ENCODE measurements at regions not wholly inside any gene's neighbourhood (a gene's known extent, or its start where the extent isn't known, plus 50 kb on each side); places are given as distances from the start of the nearest gene placed in this dataset.
A peak's percentile ranks its signal among the peaks of the same experiment; 100 is the strongest.
"Not testable (repeated sequence)": the region's sequence is repeated elsewhere in the genome, so short reads cannot be mapped to it uniquely, and the experiment has no call there.

DNA sequence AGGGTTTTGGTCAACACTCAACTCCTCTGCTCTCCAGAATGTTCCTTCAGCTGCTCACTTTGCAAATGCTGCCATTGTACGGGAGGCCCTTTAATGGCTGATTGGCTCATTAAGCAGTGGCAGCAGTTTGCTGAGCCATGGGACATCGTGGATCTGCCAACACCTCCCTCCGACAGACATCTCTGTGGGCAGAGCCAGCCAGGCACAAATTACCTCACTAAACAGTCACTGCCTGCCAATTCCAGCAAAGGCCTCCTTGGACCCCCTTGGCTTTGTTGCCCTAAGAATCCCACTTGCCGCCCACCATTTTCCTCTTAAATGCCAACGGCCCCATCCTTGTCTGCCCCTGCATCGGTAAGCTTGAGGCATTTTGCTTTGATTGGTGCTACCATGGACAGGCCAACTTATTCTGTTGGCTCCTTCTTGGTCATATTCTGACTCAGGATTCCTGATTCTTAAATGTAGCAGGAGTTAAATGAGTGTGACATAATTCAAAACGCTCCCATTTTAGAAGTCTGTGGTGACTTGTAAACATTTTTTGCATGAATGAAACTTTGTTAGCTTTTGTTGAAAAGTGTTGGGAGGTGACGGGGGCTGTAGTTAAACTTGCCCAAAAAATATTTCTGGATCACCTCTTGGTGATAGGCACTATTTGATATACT is 57.5 kb upstream of the LMO2 start:
- no peak for DNase-seq (ENCODE audit: low spot score)
- no peak overlapping the region for H3K4me3 ChIP-seq (ENCODE audit: low read length in 2 of 2)

GRCh38 chr11:33948494-33948893 is 56.6 kb upstream of the LMO2 start:
- H2BK15ac ChIP-seq (ENCODE audit: low read length), result no peak overlapping the region
- no peaks in the 10 kb centered on the region for H3K79me1 ChIP-seq (ENCODE audit: low read depth, low read length)
- H2BK120ac ChIP-seq (ENCODE audit: low read depth, low read length), result no peak overlapping the region
- H3K4me3 ChIP-seq (ENCODE audit: low read length in 2 of 2), result no peak overlapping the region
- no peaks in the 10 kb centered on the region for H3K9me3 ChIP-seq (replicated peaks in 1 of 2; ENCODE audit: control insufficient read depth in 2 of 2, insufficient read depth in 1 of 2, low read depth in 1 of 2, low read length in 2 of 2)
- H3K27ac ChIP-seq (replicated peaks; ENCODE audit: low read length), result no peak overlapping the region
- no peak overlapping the region for H3K4ac ChIP-seq (ENCODE audit: low read length)
- H3K4me2 ChIP-seq (ENCODE audit: insufficient read depth, low read length, poor library complexity, severe bottlenecking), result no peak overlapping the region
- no peak overlapping the region for H3K18ac ChIP-seq (ENCODE audit: low read length)
- H3K36me3 ChIP-seq (replicated peaks in 1 of 2; ENCODE audit: control insufficient read depth in 2 of 2, insufficient read depth in 2 of 2, low read length in 2 of 2), result no peaks in the 10 kb centered on the region
- H4K91ac ChIP-seq (ENCODE audit: low read depth, low read length, poor library complexity), result no peak overlapping the region
- no peak overlapping the region for H2AK5ac ChIP-seq (ENCODE audit: low read depth, low read length)
- no peaks in the 10 kb centered on the region for H3K4me1 ChIP-seq (ENCODE audit: control insufficient read depth in 2 of 2, insufficient read depth in 1 of 2, low read depth in 1 of 2, low read length in 2 of 2)
- no peak overlapping the region for H3K9ac ChIP-seq (ENCODE audit: low read depth, low read length, poor library complexity)
- H2BK5ac ChIP-seq (ENCODE audit: low read length), result no peak overlapping the region
- no peak overlapping the region for H4K8ac ChIP-seq (ENCODE audit: low read depth, low read length)
- WGBS, 2 donors (ENCODE audit: extremely low coverage in 2 of 2, insufficient read length in 2 of 2, insufficient replicate concordance in 1 of 2), result no CpG with 5 or more reads among the region's 2 CpGs
- H2BK12ac ChIP-seq (ENCODE audit: low read length), result no peak overlapping the region
- H3K27me3 ChIP-seq (ENCODE audit: control insufficient read depth in 3 of 3, insufficient read depth in 3 of 3, low read depth in 1 of 3, low read length in 3 of 3), result peaks cover 0 to 2% (median 0%) of the 10 kb centered on the region in 3 experiments
- no peak overlapping the region for H3K23ac ChIP-seq (ENCODE audit: low read depth, low read length, poor library complexity)
- DNase-seq (ENCODE audit: low spot score), result no peak
- H2AFZ ChIP-seq (ENCODE audit: low read length), result no peak overlapping the region
- H3K14ac ChIP-seq (ENCODE audit: low read length), result no peak overlapping the region

More for the DNA sequence above, 57.5 kb upstream of the LMO2 start:
- Histone ChIP-seq H2BK5ac (ENCODE audit: low read length) (peak overlapping the region; percentile 83), H3K36me3 (replicated peaks in 1 of 2; ENCODE audit: control insufficient read depth in 2 of 2, insufficient read depth in 2 of 2, low read length in 2 of 2) (no peaks in the 10 kb centered on the region), H3K4me1 (ENCODE audit: control insufficient read depth in 2 of 2, insufficient read depth in 1 of 2, low read depth in 1 of 2, low read length in 2 of 2) (no peaks in the 10 kb centered on the region), H3K27me3 (ENCODE audit: control insufficient read depth in 3 of 3, insufficient read depth in 3 of 3, low read depth in 1 of 3, low read length in 3 of 3) (peaks cover 0 to 9% (median 0%) of the 10 kb centered on the region in 3 experiments), H3K9ac (ENCODE audit: low read depth, low read length, poor library complexity) (peak overlapping the region; percentile 30), H3K9me3 (replicated peaks in 1 of 2; ENCODE audit: control insufficient read depth in 2 of 2, insufficient read depth in 1 of 2, low read depth in 1 of 2, low read length in 2 of 2) (no peaks in the 10 kb centered on the region), H3K27ac (replicated peaks; ENCODE audit: low read length) (no peak overlapping the region), H2BK15ac (ENCODE audit: low read length) (no peak overlapping the region), H3K79me1 (ENCODE audit: low read depth, low read length) (no peaks in the 10 kb centered on the region), H2AFZ (ENCODE audit: low read length) (no peak overlapping the region), H4K8ac (ENCODE audit: low read depth, low read length) (no peak overlapping the region), H3K4ac (ENCODE audit: low read length) (no peak overlapping the region), H2BK120ac (ENCODE audit: low read depth, low read length) (no peak overlapping the region), H3K14ac (ENCODE audit: low read length) (no peak overlapping the region), H3K18ac (ENCODE audit: low read length) (peak overlapping the region; percentile 64), H4K91ac (ENCODE audit: low read depth, low read length, poor library complexity) (no peak overlapping the region), H2AK5ac (ENCODE audit: low read depth, low read length) (no peak overlapping the region), H3K4me2 (ENCODE audit: insufficient read depth, low read length, poor library complexity, severe bottlenecking) (no peak overlapping the region), H3K23ac (ENCODE audit: low read depth, low read length, poor library complexity) (no peak overlapping the region), H2BK12ac (ENCODE audit: low read length) (peak overlapping the region; percentile 73)
- no CpG with 5 or more reads among the region's 8 CpGs for WGBS, 2 donors (ENCODE audit: extremely low coverage in 2 of 2, insufficient read length in 2 of 2, insufficient replicate concordance in 1 of 2)

- not testable (repeated sequence) for H4K91ac ChIP-seq (ENCODE audit: low read depth, low read length, poor library complexity)
Observed at GRCh38 chr11:33947918-33948317, 56.0 kb upstream of the LMO2 start.

GRCh38 chr11:33946930-33947329 is 55.1 kb upstream of the LMO2 start:
- H2AK5ac ChIP-seq (ENCODE audit: low read depth, low read length), result no peak overlapping the region
- H3K9ac ChIP-seq (ENCODE audit: low read depth, low read length, poor library complexity), result no peak overlapping the region
- no peak overlapping the region for H3K14ac ChIP-seq (ENCODE audit: low read length)
- H2BK15ac ChIP-seq (ENCODE audit: low read length), result no peak overlapping the region
- H3K9me3 ChIP-seq (replicated peaks in 1 of 2; ENCODE audit: control insufficient read depth in 2 of 2, insufficient read depth in 1 of 2, low read depth in 1 of 2, low read length in 2 of 2), result no peaks in the 10 kb centered on the region
- no peak overlapping the region for H2BK120ac ChIP-seq (ENCODE audit: low read depth, low read length)
- no peak overlapping the region for H4K91ac ChIP-seq (ENCODE audit: low read depth, low read length, poor library complexity)
- H2AFZ ChIP-seq (ENCODE audit: low read length), result no peak overlapping the region
- H3K36me3 ChIP-seq (replicated peaks in 1 of 2; ENCODE audit: control insufficient read depth in 2 of 2, insufficient read depth in 2 of 2, low read length in 2 of 2), result no peaks in the 10 kb centered on the region
- H2BK5ac ChIP-seq (ENCODE audit: low read length), result no peak overlapping the region
- no peak overlapping the region for H3K18ac ChIP-seq (ENCODE audit: low read length)
- H4K8ac ChIP-seq (ENCODE audit: low read depth, low read length), result no peak overlapping the region
- H3K4ac ChIP-seq (ENCODE audit: low read length), result no peak overlapping the region
- no peak overlapping the region for H3K4me3 ChIP-seq (ENCODE audit: low read length in 2 of 2)
- H2BK12ac ChIP-seq (ENCODE audit: low read length), result no peak overlapping the region
- no CpG with 5 or more reads among the region's 4 CpGs for WGBS, 2 donors (ENCODE audit: extremely low coverage in 2 of 2, insufficient read length in 2 of 2, insufficient replicate concordance in 1 of 2)
- H3K23ac ChIP-seq (ENCODE audit: low read depth, low read length, poor library complexity), result no peak overlapping the region
- no peak overlapping the region for H3K4me2 ChIP-seq (ENCODE audit: insufficient read depth, low read length, poor library complexity, severe bottlenecking)
- no peaks in the 10 kb centered on the region for H3K27me3 ChIP-seq (ENCODE audit: control insufficient read depth in 3 of 3, insufficient read depth in 3 of 3, low read depth in 1 of 3, low read length in 3 of 3)
- no peaks in the 10 kb centered on the region for H3K4me1 ChIP-seq (ENCODE audit: control insufficient read depth in 2 of 2, insufficient read depth in 1 of 2, low read depth in 1 of 2, low read length in 2 of 2)
- no peak for DNase-seq (ENCODE audit: low spot score)
- H3K79me1 ChIP-seq (ENCODE audit: low read depth, low read length), result no peaks in the 10 kb centered on the region
- no peak overlapping the region for H3K27ac ChIP-seq (replicated peaks; ENCODE audit: low read length)

More at GRCh38 chr11:33947918-33948317, 56.0 kb upstream of the LMO2 start:
- not testable (repeated sequence) for H3K4me1 ChIP-seq (ENCODE audit: control insufficient read depth in 2 of 2, insufficient read depth in 1 of 2, low read depth in 1 of 2, low read length in 2 of 2); H2AK5ac ChIP-seq (ENCODE audit: low read depth, low read length); H3K9me3 ChIP-seq (replicated peaks in 1 of 2; ENCODE audit: control insufficient read depth in 2 of 2, insufficient read depth in 1 of 2, low read depth in 1 of 2, low read length in 2 of 2); H3K79me1 ChIP-seq (ENCODE audit: low read depth, low read length); H3K4me3 ChIP-seq (ENCODE audit: low read length in 2 of 2); H2BK15ac ChIP-seq (ENCODE audit: low read length); H3K27me3 ChIP-seq (ENCODE audit: control insufficient read depth in 3 of 3, insufficient read depth in 3 of 3, low read depth in 1 of 3, low read length in 3 of 3); H2BK12ac ChIP-seq (ENCODE audit: low read length); H3K9ac ChIP-seq (ENCODE audit: low read depth, low read length, poor library complexity); H3K4me2 ChIP-seq (ENCODE audit: insufficient read depth, low read length, poor library complexity, severe bottlenecking); DNase-seq (ENCODE audit: low spot score); H2BK5ac ChIP-seq (ENCODE audit: low read length); H3K4ac ChIP-seq (ENCODE audit: low read length); H3K27ac ChIP-seq (replicated peaks; ENCODE audit: low read length); H3K23ac ChIP-seq (ENCODE audit: low read depth, low read length, poor library complexity); H3K18ac ChIP-seq (ENCODE audit: low read length); H4K8ac ChIP-seq (ENCODE audit: low read depth, low read length); H2BK120ac ChIP-seq (ENCODE audit: low read depth, low read length); H3K36me3 ChIP-seq (replicated peaks in 1 of 2; ENCODE audit: control insufficient read depth in 2 of 2, insufficient read depth in 2 of 2, low read length in 2 of 2); H2AFZ ChIP-seq (ENCODE audit: low read length); H3K14ac ChIP-seq (ENCODE audit: low read length)
- WGBS, 2 donors (ENCODE audit: extremely low coverage in 2 of 2, insufficient read length in 2 of 2, insufficient replicate concordance in 1 of 2), result no CpG with 5 or more reads among the region's 5 CpGs
